GM18505 (cell line): ENCODE measurements at regions not wholly inside any gene's neighbourhood (a gene's known extent, or its start where the extent isn't known, plus 50 kb on each side); places are given as distances from the start of the nearest gene placed in this dataset.

Experiments
- ATAC-seq: cut with Tn5 transposase; IDR thresholded peaks from one replicate; pipeline ENCODE4 v1.9.1; 2021; ENCODE audit not compliant: unreplicated experiment
- POLR2A ChIP-seq: IDR thresholded peaks from 4 replicates; pipeline ENCODE4 v1.6.1; 2011; ENCODE audit warnings: borderline replicate concordance; ENCODE audit not compliant: insufficient read depth, insufficient read length; ENCODE audit errors: extremely low read depth

DNA sequence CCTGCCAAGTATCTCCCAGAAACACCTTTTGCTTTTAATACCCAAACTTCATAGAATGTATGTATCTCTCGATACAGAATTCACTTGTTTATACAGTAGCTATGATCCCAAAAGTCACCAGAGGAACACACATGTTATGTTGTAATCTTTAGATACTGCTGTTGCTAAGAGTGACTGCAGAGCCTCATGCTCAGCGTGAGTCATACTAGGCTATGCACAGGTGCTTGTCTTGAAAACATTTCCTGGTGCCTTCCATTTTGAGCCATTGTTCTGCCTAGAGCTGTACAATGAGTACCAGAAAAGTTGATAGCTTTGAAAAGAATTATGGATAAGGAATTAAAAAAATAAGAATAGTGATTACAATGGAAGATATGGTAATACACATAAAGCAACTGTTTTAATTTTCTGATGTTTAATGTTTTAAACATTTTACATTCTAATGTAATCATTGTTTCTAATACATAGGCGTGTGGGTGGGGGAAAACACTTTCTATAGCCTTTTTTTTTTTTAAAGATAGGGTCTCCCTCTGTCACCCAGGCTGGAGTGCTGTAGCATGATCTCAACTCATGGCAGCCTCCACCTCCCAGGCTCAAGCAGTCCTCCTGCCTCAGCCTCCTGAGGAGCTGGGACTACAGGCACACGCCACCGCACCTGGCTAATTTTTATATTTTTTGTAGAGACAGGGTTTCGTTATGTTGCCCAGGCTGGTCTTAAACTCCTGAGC, 79.4 kb downstream of the CD24 start:
- TF ChIP-seq POLR2A = no peak
- ATAC-seq = no peak

DNA sequence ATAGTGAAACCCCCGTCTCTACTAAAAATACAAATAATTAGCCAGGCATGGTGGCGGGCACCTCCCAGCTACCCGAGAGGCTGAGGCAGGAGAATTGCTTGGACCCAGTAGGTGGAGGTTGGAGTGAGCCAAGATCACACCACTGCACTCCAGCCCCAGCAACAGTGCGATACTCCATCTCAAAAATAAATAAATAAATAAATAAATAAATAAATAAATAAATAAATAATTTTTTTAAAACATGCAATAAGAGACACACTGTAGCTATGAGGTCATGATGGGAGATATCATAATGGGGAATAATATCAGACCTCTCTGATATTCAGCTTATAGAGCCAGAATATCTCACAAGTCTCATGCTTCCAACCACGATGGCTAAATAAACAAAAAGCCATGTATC, 82.3 kb downstream of the CD24 start:
- ATAC-seq = no peak

DNA sequence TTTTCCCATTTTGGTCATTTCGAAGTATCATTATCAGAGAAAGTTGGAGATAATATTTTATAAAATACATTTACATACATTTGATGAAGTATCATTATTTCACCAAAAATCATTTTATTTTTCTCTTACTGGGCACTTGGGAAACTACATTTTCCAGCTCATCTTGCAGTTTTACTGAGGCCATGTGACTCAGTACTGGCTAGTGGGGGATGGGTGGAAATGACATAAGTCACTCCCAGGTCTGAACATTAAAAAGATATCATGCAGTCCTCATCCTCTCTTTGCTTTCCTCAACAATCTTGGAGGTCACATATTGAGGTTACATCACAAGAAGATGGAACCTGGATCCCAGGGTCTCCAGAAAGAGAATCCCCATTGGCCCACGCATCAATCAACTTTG, 84.1 kb downstream of the CD24 start:
- no peak for ATAC-seq
- no peak for TF ChIP-seq POLR2A

More for the DNA sequence above, 82.3 kb downstream of the CD24 start:
- no peak for TF ChIP-seq POLR2A

DNA sequence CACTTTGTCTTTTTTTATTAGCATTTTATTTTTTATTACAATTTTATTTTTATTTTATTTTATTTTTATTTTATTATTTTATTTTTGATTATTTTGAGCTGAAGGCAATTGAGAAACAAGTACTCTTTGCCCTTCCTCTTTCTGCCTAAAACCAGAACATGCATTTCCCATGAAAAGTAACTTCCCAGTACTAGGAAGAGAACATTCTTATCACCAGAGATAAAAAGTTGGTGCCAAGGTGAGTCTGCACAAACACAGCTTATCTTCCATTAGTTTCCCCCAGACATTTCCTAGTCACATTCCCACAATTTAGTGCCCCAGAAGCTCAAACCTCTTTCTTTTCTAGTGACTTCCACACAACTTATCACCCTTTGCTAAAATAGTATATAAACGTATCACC, 84.8 kb downstream of the CD24 start:
- no peak for TF ChIP-seq POLR2A
- ATAC-seq = no peak

DNA sequence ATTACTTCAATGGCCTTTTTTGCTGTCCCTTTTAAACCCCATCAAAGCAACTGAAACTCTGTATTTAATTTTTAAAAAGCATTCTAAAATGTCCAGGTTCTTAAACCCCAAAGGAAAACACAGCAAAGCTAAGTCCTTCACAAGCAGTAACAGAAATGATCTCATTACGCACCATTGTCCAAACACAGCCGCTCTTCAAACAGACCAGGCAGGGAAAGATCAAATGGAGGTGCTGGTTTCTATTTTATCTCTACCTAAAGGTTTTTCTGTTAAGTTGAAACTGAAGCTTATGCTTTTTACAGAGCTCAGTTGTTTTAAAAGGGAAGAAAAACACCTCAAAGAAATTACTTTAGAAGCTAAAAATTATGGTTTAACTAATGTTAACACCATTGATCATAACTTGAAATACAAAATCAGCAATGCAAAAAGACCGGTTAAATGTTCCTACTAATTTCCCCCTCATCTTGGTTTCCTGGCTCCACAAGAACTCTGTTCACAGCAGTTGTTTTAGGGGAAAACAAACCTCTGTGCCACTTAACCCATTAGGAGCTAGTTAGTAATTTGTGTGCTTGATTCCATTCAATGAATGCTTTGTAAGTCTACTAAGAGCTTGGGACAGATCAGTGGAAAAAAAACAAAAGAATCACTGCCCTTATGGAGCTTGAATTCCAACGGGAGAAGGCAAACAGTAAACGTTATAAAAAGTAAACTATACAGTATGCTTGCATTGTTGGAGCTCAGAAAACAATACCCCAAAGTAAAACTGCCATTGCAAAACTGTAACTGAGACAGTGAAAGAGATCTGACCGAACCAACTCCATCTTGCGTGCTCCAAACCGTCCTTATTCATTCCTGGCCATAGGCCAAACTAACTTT, 87.4 kb downstream of the CD24 start:
- no peak for TF ChIP-seq POLR2A
- no peak for ATAC-seq

DNA sequence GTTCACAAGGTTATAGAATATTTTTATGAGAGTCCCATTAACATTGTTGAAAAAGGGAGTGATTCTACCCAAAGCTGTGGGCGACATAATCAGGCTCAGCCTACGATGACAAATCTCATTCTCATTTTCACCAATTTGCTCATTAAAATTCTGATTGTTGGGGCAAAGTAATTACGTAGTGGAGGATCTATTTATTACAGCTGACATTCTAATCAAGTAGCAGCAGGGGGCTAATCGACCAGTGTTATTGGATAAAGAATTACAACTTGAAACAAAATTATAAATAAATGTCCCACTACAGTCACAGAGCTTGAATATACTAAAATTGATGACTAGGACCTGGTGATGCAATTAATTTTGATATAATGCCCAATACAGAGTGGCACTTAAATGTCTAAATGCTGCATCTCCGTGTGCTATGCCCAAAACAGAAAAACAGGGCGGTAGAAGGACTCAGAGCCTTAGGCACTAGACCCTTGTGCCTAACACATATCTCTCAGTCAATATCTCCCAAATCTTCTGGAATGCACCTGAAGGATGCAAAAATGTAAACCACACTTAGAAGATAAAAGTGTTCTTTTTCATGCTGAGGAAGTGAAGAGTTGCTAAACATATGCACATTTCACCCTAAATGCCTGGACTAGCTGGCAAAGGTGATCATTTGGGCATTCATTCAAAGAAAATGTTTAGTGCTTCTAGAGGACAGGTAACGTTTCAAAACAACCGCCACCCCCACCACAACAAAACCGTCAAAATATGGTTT, 88.3 kb downstream of the CD24 start:
- no peak for TF ChIP-seq POLR2A
- no peak for ATAC-seq

DNA sequence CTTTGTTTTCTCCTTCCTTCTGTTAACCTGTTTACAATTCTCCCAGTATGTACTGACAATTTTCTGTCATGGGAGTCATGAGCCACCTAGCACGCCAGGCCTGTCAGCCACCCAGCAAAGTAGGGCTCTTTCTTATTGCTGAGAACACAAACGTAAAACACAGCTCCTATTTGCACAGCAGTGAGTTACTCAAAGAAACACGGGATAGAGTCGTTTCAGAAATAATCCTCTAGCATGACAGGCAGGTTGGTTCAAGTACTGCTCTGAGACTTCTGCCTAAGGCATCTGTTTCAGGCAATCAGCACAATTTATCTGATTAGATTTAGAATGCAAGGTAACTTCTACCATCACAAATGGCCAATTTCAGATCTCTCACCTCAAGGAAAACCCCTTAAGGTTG, 88.8 kb downstream of the CD24 start:
- no peak for ATAC-seq
- no peak for TF ChIP-seq POLR2A

DNA sequence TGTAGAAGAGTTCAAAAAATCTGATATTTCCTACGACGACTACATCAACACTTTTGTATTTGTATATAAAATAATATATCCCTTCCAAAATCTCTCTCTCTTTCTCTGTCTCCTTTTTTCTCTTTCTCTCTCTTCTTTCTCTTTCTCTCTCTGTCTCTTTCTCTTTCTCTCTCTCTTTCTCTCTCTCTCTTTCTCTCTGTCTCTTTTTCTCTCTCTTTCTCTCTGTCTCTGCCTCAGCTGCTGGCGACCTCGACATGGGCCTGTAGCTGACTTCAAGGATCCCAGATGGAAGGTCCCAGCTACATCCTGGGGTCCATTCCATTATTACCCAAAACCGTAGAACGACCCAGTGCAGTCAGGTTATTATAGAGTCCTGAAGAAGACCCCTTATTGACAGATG, 90.0 kb downstream of the CD24 start:
- TF ChIP-seq POLR2A = no peak
- no peak for ATAC-seq

DNA sequence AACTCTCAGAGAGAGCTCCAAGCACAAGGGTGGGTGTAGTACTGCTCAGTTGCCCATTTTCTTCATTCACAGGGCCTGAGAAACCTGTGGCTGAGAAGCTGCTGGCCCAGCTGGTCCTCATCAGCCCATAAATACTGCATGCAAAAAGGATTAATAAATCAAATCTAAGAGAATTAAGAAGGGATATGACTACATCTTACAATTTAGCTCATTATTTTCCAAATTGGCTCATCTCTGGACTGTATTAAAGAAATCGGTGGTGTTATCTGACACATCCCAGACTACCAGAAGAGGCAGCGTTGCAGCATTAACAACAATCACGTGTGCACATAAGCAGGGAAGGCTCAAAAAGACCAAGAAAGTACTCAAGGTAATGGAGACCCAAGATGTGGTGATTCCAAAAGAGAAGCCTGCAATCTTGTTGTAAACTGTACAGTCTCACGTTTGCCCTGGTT, 90.7 kb downstream of the CD24 start:
- ATAC-seq = no peak
- TF ChIP-seq POLR2A = no peak

DNA sequence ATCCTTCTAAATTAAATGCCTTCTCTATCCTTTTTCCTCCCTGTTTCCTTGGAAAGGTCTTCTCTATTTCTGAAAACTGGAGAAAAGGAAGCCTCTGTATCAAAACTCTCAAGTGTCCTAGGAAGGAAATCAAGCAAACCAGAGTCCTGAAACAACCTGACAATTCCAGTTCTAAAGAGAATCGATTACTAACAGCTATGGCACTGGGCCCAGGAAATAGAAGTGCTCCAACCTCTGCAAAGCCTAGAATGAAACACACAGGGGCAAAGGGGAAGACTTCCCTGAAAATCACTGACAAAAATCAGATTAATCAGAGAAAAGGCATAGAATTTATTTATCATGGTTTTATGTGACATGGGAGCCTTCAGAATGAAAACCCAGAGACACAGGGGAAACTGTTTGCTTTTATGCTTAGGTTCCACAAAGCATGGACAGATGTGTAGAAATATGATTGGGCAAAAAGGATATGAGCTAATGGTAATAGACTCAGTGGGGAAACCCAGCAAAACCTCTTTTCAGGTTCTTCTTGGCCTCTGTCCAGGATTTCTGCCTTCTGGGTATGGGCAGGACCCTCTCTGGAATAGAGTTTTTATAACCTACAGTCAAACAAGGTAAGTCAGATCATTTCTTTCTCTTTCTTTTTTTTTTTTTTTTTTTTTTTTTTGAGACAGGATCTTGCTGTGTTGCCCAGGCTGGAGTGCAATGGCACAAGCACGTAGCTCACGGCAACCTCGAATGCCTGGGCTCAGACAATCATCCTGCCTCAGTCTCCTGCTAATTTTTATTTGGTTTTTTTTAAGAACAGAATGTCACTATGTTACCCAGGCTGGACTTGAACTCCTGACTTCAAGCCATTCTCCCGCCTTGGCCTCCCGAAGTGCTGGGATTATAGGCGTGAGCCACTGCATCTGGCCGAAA, 91.7 kb downstream of the CD24 start:
- ATAC-seq = no peak
- no peak for TF ChIP-seq POLR2A

DNA sequence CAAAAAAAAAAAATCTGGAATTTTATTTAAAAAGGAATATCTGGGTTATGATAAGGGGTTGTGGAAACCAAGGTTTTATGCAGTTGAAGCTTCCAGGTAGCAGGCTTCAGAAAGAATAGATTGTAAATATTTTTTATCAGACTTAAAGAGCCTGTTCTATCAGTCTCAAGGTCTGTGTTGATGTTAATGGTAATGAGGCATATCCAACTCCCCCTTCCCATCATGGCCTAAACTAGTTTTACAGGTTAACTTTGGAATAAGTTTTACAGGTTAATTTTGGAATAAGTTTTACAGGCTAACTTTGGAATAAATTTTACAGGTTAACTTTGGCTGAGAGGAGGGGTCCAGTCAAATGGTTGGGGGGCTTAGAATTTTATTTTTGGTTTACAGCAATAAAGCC, 92.4 kb downstream of the CD24 start:
- no peak for ATAC-seq
- TF ChIP-seq POLR2A = no peak

DNA sequence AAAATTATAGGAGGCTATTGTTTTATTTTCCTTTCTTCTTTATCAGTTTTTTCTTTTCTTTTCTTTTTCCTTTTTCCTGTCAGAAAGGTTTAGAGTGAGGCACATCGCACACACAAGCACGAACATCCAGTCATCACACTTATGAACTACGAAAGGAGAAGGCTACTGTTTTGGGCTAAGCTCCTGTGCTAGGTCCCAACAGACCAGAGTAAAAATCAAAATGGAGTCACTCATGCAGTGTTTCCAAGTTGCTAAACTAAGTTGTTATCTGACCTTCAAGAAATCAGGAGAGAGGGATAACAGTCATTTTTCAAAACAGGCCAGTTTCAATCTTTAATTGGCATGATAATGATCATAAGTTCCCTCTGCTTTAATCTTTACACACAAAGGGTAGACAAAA, 93.6 kb downstream of the CD24 start:
- no peak for ATAC-seq
- no peak for TF ChIP-seq POLR2A
